Mucosa of descending colon (tissue), 3 donors: ENCODE measurements at regions not wholly inside any gene's neighbourhood (a gene's known extent, or its start where the extent isn't known, plus 50 kb on each side); places are given as distances from the start of the nearest gene placed in this dataset.

Experiments used
- ATAC-seq: fragments of 200-7000 bp; cut with Tn5 transposase; one replicate; pipeline ENCODE4 v1.9.1; 2020; ENCODE audit warnings: mild to moderate bottlenecking, moderate library complexity
- DNase-seq, 3 donors: peaks; one replicate each; pipeline ENCODE4 v3.0.0-alpha.2; 2020
- H3K36me3 ChIP-seq: fragments of 200-600 bp; one replicate; pipeline ENCODE4 v1.8.0; 2021; ENCODE audit warnings: low read depth, mild to moderate bottlenecking
- H3K4me1 ChIP-seq: fragments of 200-600 bp; one replicate; pipeline ENCODE4 v1.8.0; 2021; ENCODE audit warnings: low read depth, mild to moderate bottlenecking
- H3K4me3 ChIP-seq: fragments of 200-600 bp; one replicate; pipeline ENCODE4 v1.8.0; 2021; ENCODE audit warnings: mild to moderate bottlenecking
- H3K9me3 ChIP-seq: fragments of 200-600 bp; one replicate; pipeline ENCODE4 v1.8.0; 2021; ENCODE audit warnings: mild to moderate bottlenecking
- CTCF ChIP-seq: fragments of 200-600 bp; IDR thresholded peaks from one replicate; pipeline ENCODE4 v1.8.0; 2022; ENCODE audit warnings: antibody characterized with exemption, mild to moderate bottlenecking
- intact Hi-C, 2 donors: fragments of 100-400 bp; cut with DNase I in 1 of 2; cut with micrococcal nuclease in 1 of 2; formaldehyde crosslinking; loops; one replicate each; pipeline versions ENCODE4 v1.11.0 to v1.11.1; 2022; cut with DNase I, micrococcal nuclease
- donor health status: DM: no; HTN: no; CAD: no; lungs with moderate emphysema.
- donor health status: DM: no; HTN: no; CAD: no.
- donor health status: DM: no; HTN: yes; CAD: no.

- intact Hi-C loops: no loop called here
- no peaks in the 10 kb centered on the region for H3K9me3 ChIP-seq
- DNase-seq: no peak
- no peak for ATAC-seq
- H3K36me3 ChIP-seq: no peaks in the 10 kb centered on the region
- H3K4me1 ChIP-seq: no peaks in the 10 kb centered on the region
- H3K4me3 ChIP-seq: no peak overlapping the region
- no peak for TF ChIP-seq CTCF
Measured at GRCh38 chr3:137097386-137097785, 139.6 kb downstream of the IL20RB start.

- Histone ChIP-seq H3K4me3 (no peak overlapping the region), H3K36me3 (no peaks in the 10 kb centered on the region), H3K4me1 (no peaks in the 10 kb centered on the region), H3K9me3 (no peaks in the 10 kb centered on the region)
- ATAC-seq (no peak), DNase-seq (no peak)
- no peak for TF ChIP-seq CTCF
- intact Hi-C loops: no loop called here
Measured at GRCh38 chr3:137097852-137098251, 140.1 kb downstream of the IL20RB start.

DNA sequence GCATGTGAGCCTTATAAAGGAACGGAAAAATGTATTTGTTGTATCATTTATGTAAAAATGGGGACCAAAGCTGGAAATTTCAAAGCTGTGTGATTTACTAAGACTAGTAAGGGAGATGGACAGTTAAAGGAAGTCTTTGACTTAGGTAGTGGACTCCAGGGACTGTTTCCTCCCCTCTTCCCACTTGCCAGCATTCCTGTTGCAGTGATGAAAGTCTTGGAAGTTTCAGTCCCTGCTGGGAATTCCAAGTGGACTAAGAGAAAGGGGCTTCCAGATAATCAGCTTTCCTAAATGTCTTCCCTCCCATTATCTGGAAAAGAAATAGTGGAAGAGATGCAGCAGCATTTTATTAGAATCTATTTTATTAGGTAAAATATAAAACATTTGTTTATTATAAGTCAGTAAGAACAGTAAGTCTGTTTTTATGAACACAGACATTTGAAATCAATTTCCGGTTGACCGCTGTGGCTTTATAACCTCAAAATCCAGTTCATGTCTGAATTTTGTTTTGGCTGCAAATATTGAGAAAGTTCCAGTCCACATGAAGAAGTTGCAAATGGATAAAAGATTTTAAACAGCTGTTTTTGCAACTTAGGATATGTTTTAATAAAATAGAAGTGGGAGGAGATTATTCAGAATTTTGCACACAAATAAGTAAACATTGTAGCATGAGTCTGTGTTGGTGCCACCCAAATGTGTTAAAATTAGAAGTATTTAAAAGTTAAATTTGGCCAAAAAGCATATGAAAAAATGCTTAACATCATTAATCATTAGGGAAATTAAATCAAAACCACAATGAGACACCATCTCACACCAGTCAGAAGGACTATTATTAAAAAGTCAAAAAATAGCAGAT, 141.8 kb downstream of the IL20RB start:
- no peaks in the 10 kb centered on the region for H3K4me1 ChIP-seq
- no peak overlapping the region for H3K4me3 ChIP-seq
- no peak for DNase-seq
- H3K9me3 ChIP-seq: no peaks in the 10 kb centered on the region
- no peaks in the 10 kb centered on the region for H3K36me3 ChIP-seq
- TF ChIP-seq CTCF: no peak
- intact Hi-C loops: loop anchor here in 1 of 2 donors (10.0 kb wide), 1 partner anchor 845 kb away; no protein-coding TSS in a partner anchor
- ATAC-seq: no peak

GRCh38 chr3:137100326-137100725, 142.5 kb downstream of the IL20RB start:
- no peak overlapping the region for H3K4me3 ChIP-seq
- intact Hi-C loops: loop anchor here in 1 of 2 donors (10.0 kb wide), 1 partner anchor 844 kb away; no protein-coding TSS in a partner anchor
- no peaks in the 10 kb centered on the region for H3K9me3 ChIP-seq
- H3K36me3 ChIP-seq: no peaks in the 10 kb centered on the region
- DNase-seq (no peak), ATAC-seq (no peak)
- TF ChIP-seq CTCF: no peak
- H3K4me1 ChIP-seq: no peaks in the 10 kb centered on the region

GRCh38 chr3:137103739-137104138, 146.0 kb downstream of the IL20RB start:
- ATAC-seq (no peak), DNase-seq (no peak)
- Histone ChIP-seq H3K9me3 (no peaks in the 10 kb centered on the region), H3K4me1 (no peaks in the 10 kb centered on the region), H3K4me3 (no peak overlapping the region), H3K36me3 (no peaks in the 10 kb centered on the region)
- intact Hi-C loops: loop anchor here in 1 of 2 donors (10.0 kb wide), 1 partner anchor 841 kb away; no protein-coding TSS in a partner anchor
- TF ChIP-seq CTCF: no peak
